Lung (tissue), 11 donors: ENCODE measurements at regions not wholly inside any gene's neighbourhood (a gene's known extent, or its start where the extent isn't known, plus 50 kb on each side); places are given as distances from the start of the nearest gene placed in this dataset.

Experiments
- ATAC-seq: fragments of 200-7000 bp; cut with Tn5 transposase; one replicate; pipeline ENCODE4 v1.9.1; 2020; ENCODE audit warnings: moderate number of reproducible peaks; ENCODE audit not compliant: insufficient read depth, low FRiP score
- DNase-seq, 3 donors: peaks; one replicate each; pipeline ENCODE4 v3.0.0-alpha.2; 2013 to 2017
- H3K27ac ChIP-seq, 2 donors: one replicate each; pipeline ENCODE4 v1.5.1; 2013; ENCODE audit warnings: mild to moderate bottlenecking in 2 of 2, moderate library complexity in 2 of 2, control low read depth in 1 of 2, inconsistent platforms in 1 of 2, low read depth in 1 of 2, low read length in 1 of 2
- H3K27me3 ChIP-seq, 3 donors: one replicate each; pipeline ENCODE4 v1.5.1; 2013; ENCODE audit warnings: low read length in 2 of 3; ENCODE audit not compliant: control insufficient read depth in 3 of 3, insufficient read depth in 3 of 3
- H3K36me3 ChIP-seq, 4 donors: one replicate each; pipeline ENCODE4 v1.5.1; 2013; ENCODE audit warnings: low read length in 4 of 4, mild to moderate bottlenecking in 1 of 4, moderate library complexity in 1 of 4; ENCODE audit not compliant: control insufficient read depth in 4 of 4, insufficient read depth in 4 of 4
- H3K4me1 ChIP-seq, 5 donors: one replicate each; pipeline ENCODE4 v1.5.1; 2013; ENCODE audit warnings: low read length in 5 of 5, mild to moderate bottlenecking in 2 of 5, moderate library complexity in 1 of 5; ENCODE audit not compliant: control insufficient read depth in 5 of 5, insufficient read depth in 5 of 5
- H3K4me3 ChIP-seq: one replicate; pipeline ENCODE4 v1.5.1; 2013; ENCODE audit warnings: mild to moderate bottlenecking, control low read depth, moderate library complexity
- H3K9ac ChIP-seq, 2 donors: one replicate each; pipeline ENCODE4 v1.5.1; 2013; ENCODE audit warnings: low read length in 2 of 2, control low read depth in 1 of 2; ENCODE audit not compliant: insufficient read depth in 1 of 2
- H3K9me3 ChIP-seq, 4 donors: one replicate each; pipeline ENCODE4 v1.5.1; 2013; ENCODE audit warnings: low read length in 3 of 4, mild to moderate bottlenecking in 1 of 4, moderate library complexity in 1 of 4; ENCODE audit not compliant: control insufficient read depth in 4 of 4, insufficient read depth in 3 of 4
- CTCF ChIP-seq: IDR thresholded peaks from 2 replicates; pipeline ENCODE4 v1.5.1; 2012; ENCODE audit warnings: mild to moderate bottlenecking; ENCODE audit errors: control extremely low read depth, extremely low read depth
- WGBS, 2 donors: extraction: QIAGEN DNeasy Blood & Tissue Kit; methylation state at CpG; one replicate each; pipeline ENCODE4 v1.1.7; 2013; 5-methylcytosine and 5-hydroxymethylcytosine counted together
- donor health status: control.
- donor health status: control.
- donor health status: Bipolar disorder and iron deficiency.
- donor health status: healthy.
- donor health status: DM: yes; HTN: yes; CAD: no.

- DNase-seq (no peak), ATAC-seq (no peak)
- peaks cover 0 to 5% (median 0%) of the 10 kb centered on the region in 4 donors for H3K9me3 ChIP-seq
- no peak overlapping the region for H3K9ac ChIP-seq
- no peaks in the 10 kb centered on the region for H3K36me3 ChIP-seq
- no peak for TF ChIP-seq CTCF
- no peak overlapping the region for H3K4me3 ChIP-seq
- peaks cover 0 to 3% (median 0%) of the 10 kb centered on the region in 3 donors for H3K27me3 ChIP-seq
- 84 to 88% methylated on average over 7 of the region's 7 CpGs for WGBS, 2 donors
- H3K4me1 ChIP-seq, result no peaks in the 10 kb centered on the region
- no peak overlapping the region for H3K27ac ChIP-seq
Measured at GRCh38 chr3:10629671-10630040, 124.3 kb upstream of the ATP2B2 start.

- no peak for DNase-seq
- 86 to 93% methylated on average over 1 of the region's 1 CpG for WGBS, 2 donors
- ATAC-seq, result no peak
- peaks cover 0 to 11% (median 0%) of the 10 kb centered on the region in 4 donors for H3K9me3 ChIP-seq
- no peak for TF ChIP-seq CTCF
- H3K4me3 ChIP-seq, result no peak overlapping the region
- no peaks in the 10 kb centered on the region for H3K36me3 ChIP-seq
- H3K27me3 ChIP-seq, result peaks cover 0 to 3% (median 0%) of the 10 kb centered on the region in 3 donors
- no peaks in the 10 kb centered on the region for H3K4me1 ChIP-seq
- H3K27ac ChIP-seq, result no peak overlapping the region
- no peak overlapping the region for H3K9ac ChIP-seq
Measured at GRCh38 chr3:10631224-10631623, 125.8 kb upstream of the ATP2B2 start.

GRCh38 chr3:10632125-10632524, 126.7 kb upstream of the ATP2B2 start:
- H3K4me1 ChIP-seq, result no peaks in the 10 kb centered on the region
- 86 to 90% methylated on average over 6 of the region's 6 CpGs for WGBS, 2 donors
- no peak overlapping the region for H3K9ac ChIP-seq
- no peak for TF ChIP-seq CTCF
- no peak overlapping the region for H3K27ac ChIP-seq
- no peaks in the 10 kb centered on the region for H3K36me3 ChIP-seq
- DNase-seq, result no peak
- H3K9me3 ChIP-seq, result peaks cover 0 to 14% (median 0%) of the 10 kb centered on the region in 4 donors
- no peak overlapping the region for H3K4me3 ChIP-seq
- ATAC-seq, result no peak
- peaks cover 0 to 3% (median 0%) of the 10 kb centered on the region in 3 donors for H3K27me3 ChIP-seq

- Histone ChIP-seq H3K4me3 (no peak overlapping the region), H3K27ac (no peak overlapping the region), H3K36me3 (no peaks in the 10 kb centered on the region), H3K9me3 (peaks cover 0 to 14% (median 4%) of the 10 kb centered on the region in 4 donors), H3K4me1 (no peaks in the 10 kb centered on the region), H3K27me3 (peaks cover 0 to 1% (median 0%) of the 10 kb centered on the region in 3 donors), H3K9ac (no peak overlapping the region)
- whole genome bisulfite sequencing, 2 donors, result 79 to 81% methylated on average over 3 of the region's 3 CpGs
- DNase-seq, result no peak
- no peak for TF ChIP-seq CTCF
- no peak for ATAC-seq
Measured at GRCh38 chr3:10632741-10633140, 127.4 kb upstream of the ATP2B2 start.
